Neural progenitor cell (in vitro differentiated cells): ENCODE measurements at regions not wholly inside any gene's neighbourhood (a gene's known extent, or its start where the extent isn't known, plus 50 kb on each side); places are given as distances from the start of the nearest gene placed in this dataset.

Source experiments
- CTCF ChIP-seq: fragments of 200-600 bp; sonication (generic); IDR thresholded peaks from 2 replicates; pipeline ENCODE4 v1.5.1; 2017; ENCODE audit warnings: antibody characterized with exemption, mild to moderate bottlenecking
- EZH2 ChIP-seq: fragments of 200-600 bp; sonication (generic); IDR thresholded peaks from 2 replicates; pipeline ENCODE4 v1.6.1; 2017; ENCODE audit warnings: antibody characterized with exemption, mild to moderate bottlenecking, moderate library complexity
- EZH2phosphoT487 ChIP-seq: fragments of 200-600 bp; sonication (generic); IDR thresholded peaks from 2 replicates; pipeline ENCODE4 v1.6.1; 2017; ENCODE audit warnings: antibody characterized with exemption

- TF ChIP-seq CTCF (no peak), EZH2 (no peak), EZH2phosphoT487 (no peak)
Observed at GRCh38 chr10:130847170-130847569, 464.4 kb downstream of the TCERG1L start.
